AML-193 (cell line): ENCODE measurements at regions not wholly inside any gene's neighbourhood (a gene's known extent, or its start where the extent isn't known, plus 50 kb on each side); places are given as distances from the start of the nearest gene placed in this dataset.
"Not testable (repeated sequence)": the region's sequence is repeated elsewhere in the genome, so short reads cannot be mapped to it uniquely, and the experiment has no call there.

Experiments
- DNase-seq, 2 experiments: peaks; one replicate each; lab custom pipeline; 2025; lab: John Stamatoyannopoulos, UW

- no peak for DNase-seq
Measured at GRCh38 chr4:114034189-114034588, 54.7 kb upstream of the ARSJ start.

DNA sequence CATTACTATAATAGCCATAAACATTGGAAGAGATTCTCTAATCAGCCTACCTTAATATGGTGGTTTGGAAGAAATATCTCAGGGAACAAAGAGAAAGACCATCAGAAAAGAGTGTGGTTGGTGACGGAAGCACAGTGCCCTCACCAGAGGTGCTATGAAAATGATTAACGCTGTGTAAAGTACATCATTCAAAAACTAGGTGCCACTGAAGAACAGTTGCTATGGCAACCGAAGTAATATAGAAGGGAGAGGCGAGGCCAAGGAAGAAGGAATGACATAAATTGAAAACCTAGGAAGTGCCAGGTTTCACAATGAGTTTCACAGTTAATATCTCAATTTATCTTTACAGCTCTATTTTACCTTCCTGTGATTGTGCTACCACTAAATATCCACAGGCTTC lies 57.0 kb upstream of the ARSJ start:
- DNase-seq: no peak

- DNase-seq: no peak
Measured at GRCh38 chr4:114036864-114037263, 57.4 kb upstream of the ARSJ start.

DNA sequence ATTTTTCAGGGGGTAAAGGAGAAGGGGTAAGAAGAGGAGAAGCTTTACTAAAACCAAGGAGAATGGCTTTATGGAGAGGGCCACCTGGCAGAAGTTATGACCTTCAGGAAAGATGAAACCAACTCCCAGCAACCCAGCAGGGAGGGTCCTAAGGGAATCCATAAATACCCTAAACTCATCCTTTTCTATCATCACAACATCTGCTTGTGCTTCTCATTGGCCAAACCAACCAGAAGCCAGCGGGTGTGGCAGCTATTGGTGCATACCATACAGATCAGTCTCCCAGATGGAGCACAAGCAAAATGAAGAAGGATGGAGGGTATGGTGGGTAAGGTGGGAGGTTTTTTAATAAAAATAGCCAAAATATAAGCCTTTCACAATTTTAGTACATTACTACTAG lies 58.5 kb upstream of the ARSJ start:
- DNase-seq: no peak

DNA sequence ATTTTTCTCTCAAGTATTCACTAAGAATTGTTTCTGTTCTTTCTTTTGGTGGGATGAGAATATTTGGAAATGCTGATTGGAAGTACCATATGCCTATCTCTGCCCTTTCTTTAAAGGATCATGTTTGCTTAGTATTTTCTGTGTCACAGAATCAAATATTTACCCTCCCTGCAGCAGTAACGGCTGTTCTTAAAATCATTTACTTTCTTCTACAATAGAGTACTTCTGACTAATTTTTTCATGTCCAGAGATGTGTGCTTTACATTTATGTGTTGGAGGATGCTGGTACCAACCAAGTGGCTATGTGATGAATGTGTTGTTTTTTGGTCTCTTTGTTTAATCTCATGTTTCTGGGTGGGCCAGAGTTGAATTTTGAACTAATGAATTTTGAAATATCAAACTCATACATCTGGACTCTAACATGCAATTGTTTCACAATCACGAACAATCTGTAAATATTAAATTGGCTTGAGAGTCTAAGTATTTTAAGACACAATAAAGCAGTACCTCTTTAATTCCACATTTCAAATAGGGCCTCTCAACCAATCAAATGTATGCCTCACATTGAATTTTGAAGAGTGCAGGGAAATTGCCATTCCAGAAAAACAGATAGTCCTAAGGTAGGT lies 59.4 kb upstream of the ARSJ start:
- no peak for DNase-seq

- DNase-seq: no peak
Measured at GRCh38 chr4:114040319-114041116, 61.1 kb upstream of the ARSJ start.

- DNase-seq: no peak
Measured at GRCh38 chr4:114041117-114041475, 61.6 kb upstream of the ARSJ start.

GRCh38 chr4:114043116-114043515 lies 63.7 kb upstream of the ARSJ start:
- no peak for DNase-seq

DNA sequence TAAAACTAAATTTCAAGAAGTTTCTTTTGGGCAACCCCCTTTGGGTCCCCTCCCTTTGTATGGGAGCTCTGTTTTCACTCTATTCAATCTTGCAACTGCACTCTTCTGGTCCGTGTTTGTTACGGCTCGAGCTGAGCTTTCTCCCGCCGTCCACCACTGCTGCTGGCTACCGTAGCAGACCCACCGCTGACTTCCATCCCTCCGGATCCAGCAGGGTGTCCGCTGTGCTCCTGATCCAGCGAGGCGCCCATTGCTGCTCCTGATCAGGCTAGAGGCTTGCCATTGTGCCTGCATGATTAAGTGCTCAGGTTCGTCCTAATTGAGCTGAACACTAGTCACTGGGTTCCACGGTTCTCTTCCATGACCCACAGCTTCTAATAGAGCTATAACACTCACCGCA lies 64.9 kb upstream of the ARSJ start:
- not testable (repeated sequence) for DNase-seq

- DNase-seq: no peak
Measured at GRCh38 chr4:114046331-114046730, 66.9 kb upstream of the ARSJ start.

DNA sequence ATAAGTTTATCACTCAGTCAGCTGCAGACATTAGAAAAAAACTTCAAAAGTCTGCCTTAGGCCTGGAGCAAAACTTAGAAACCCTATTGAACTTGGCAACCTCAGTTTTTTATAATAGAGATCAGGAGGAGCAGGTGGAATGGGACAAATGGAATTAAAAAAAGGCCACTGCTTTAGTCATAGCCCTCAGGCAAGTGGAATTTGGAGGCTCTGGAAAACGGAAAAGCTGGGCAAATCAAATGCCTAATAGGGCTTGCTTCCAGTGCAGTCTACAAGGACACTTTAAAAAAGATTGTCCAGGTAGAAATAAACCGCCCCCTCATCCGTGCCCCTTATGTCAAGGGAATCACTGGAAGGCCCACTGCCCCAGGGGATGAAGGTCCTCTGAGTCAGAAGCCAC lies 68.7 kb upstream of the ARSJ start:
- not testable (repeated sequence) for DNase-seq

DNA sequence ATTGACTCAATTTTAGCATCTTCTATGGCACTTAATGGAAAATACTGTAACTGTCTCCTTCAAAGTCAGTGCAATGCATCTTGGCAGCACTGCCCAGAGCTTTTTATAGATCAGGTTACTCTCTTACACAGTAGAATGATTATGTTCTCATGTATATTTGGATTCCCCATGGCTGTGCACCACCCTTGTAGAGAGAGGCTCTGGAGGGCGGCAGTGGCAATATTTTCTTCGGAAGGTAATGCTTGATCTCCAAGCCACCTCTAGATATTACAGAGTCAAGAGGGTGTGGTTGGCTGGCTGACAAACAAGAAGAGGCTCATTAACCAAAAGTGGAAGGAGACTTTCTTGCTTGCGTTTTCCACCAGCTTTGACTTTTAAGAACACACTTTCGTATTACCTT lies 72.8 kb upstream of the ARSJ start:
- no peak for DNase-seq

DNA sequence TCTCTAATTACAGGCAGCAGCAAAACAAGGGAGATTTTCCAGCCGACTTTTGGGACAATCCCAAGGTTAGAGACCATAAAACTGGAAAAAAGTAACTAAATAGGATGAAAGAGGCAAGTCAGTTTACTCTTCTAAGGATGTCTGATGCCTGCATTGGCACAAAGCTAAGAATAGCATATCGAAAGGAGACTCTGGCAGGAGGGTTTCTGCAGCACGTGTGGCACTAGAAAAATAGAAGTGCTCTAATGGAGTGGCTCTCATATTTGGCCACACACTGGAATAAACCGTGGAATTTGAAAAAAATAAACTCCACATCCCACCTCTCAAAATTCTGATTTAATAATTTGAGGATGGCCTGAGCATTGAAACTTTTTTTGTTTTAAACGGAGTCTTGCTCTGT lies 77.2 kb upstream of the ARSJ start:
- no peak for DNase-seq

DNA sequence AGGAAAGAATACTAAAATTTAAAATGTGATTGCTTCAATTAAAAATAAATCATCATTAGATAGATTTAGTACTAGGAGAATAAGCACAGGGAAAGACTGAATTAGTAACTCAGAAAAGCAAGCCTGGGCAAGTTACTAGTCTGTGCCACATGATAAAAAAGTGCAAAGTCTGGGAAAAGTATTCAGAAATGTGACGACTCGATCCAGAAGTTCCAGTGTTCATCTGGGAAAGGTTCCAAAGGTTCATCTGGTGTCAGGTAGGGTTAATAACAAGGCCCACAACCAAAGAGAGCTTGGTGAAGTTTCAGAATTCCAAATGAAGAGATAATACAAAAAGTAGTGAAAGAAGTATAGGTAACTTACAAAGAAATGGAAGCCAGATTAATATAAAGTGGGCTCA lies 78.3 kb upstream of the ARSJ start:
- no peak for DNase-seq

DNA sequence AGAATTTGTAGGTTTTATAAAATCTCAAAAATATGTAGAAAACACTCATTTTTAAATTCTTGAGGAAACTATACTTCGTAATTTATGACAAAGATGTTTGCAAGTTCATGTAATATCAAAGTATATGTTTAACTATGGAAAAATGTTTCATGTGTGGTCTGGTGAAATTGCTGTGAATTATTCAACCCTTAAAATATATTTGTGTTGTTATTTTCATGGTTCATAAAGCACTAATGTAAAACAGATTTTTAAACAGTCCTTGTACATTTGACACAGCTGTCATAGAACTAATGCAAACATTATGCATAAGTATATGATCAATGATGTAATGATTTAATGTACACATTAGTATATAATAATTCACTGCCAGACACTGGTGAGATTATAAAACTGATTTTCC lies 83.1 kb upstream of the ARSJ start:
- no peak for DNase-seq

DNA sequence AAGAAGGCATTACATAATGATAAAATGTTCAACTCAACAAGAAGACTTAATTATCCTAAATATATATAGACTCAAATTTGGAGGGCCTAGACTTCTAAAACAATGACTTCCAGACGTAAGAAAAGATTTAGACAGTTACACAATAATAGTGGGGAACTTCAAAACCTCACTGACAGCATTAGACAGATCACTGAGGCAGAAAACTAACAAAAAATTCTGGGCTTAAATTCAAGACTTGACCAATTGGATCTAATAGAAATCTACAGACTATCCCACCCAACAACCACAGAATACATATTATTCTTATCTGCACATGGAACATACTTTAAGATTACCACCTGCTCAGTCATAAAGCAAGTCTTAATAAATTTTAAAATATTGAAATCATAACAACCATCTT lies 93.3 kb upstream of the ARSJ start:
- DNase-seq: no peak

GRCh38 chr4:114076899-114077570 lies 97.6 kb upstream of the ARSJ start:
- DNase-seq: no peak

DNA sequence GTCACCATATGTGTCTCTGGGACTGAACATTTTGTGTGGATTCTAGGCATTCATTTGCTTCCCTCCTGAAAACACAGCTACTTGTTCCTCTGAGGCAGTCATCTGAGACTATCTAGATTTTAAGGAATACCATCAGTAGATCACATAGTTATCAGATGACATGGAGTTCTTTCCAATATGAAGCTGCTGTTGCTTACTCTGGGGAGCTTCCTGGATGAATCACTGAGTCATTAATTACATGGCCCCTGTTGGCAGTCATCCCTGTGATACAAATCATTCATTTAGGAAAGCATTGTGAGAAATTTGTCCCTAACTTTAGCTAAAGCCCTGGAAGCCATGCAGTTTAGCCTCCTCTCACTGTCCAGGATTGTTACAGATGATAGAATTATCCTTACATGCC lies 98.2 kb upstream of the ARSJ start:
- no peak for DNase-seq

GRCh38 chr4:114078636-114079035 lies 99.2 kb upstream of the ARSJ start:
- no peak for DNase-seq

DNA sequence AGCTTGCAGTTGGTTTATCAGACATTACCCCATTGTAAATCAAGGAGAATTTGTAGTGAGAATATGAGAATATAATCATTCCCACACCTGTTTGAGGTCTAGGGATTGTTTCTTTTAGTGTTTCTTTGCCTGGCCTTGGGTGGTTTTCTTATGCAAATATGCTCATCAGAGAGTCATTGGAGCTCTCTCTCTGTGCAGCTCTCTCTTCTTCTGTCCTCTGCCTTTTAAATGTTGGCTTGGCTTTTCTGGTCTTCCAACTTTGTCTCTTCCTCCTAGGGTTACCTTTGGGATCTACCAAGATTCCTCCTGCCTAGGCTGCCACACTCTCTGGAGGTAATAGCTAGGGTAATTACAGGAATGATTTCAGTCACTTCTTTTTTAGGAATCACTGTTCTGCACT lies 102.3 kb upstream of the ARSJ start:
- no peak for DNase-seq

DNA sequence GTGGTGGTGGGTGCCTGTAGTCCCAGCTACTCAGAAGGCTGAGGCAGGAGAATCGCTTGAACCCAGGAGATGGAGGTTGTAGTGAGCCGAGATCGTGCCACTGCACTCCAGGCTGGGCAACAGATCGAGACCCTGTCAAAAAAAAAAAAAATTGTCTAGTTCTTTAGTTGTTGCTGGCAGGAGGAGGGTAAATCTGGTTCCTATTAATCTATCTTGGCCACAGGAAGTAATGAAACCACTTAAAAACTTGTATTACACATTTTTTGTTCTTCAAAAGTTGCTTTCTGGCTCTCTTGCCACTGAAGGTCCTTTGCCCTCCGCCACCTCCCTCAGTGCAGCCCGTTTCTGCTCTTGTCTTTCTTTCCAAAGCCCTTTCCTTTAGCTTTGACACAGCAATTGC lies 102.9 kb upstream of the ARSJ start:
- DNase-seq: no peak

DNA sequence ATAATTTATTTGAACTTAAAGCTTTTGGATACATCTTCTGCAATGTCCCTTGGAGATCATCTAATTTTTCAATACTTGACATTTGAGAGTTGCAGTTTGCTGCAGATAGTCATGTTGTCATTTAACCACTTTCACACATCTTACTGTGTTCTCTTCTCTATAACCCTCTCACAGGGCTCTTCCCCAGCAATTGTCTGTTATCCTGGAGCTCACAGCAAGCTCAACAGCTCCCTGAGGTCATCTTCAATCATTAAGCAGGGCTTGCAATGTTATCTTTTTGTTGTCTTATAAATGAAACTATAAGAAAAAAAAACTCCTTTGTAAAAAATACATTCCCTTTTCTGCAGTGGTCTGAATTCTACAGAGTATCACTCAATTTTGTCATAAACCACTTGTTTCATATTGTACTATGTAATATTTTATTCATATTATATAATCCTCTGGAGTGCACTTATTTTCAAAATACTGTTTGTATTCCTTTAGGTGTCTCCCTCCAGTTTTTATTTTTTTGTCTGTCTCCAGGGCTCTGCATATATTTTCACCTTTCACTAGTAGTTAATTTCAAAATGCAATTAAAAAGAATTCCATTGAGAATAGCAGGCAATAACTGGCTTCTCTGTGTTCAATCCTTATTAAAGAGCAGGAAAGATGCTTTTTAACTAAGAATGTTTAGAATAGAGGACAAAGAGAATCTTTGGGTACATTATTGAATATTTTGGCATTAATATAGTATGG lies 106.3 kb upstream of the ARSJ start:
- no peak for DNase-seq
